GM10266 (cell line): ENCODE measurements at regions not wholly inside any gene's neighbourhood (a gene's known extent, or its start where the extent isn't known, plus 50 kb on each side); places are given as distances from the start of the nearest gene placed in this dataset.
"Not testable (repeated sequence)": the region's sequence is repeated elsewhere in the genome, so short reads cannot be mapped to it uniquely, and the experiment has no call there.

Experiments used
- DNase-seq: peaks from one replicate; pipeline ENCODE4 v3.0.0; 2012; ENCODE audit errors: extremely low spot score
- TF ChIP-seq, protein P1 (sequence below): IDR thresholded peaks from 2 replicates; pipeline ENCODE4 v1.5.1; 2012; ENCODE audit warnings: mild to moderate bottlenecking, low read depth; ENCODE audit not compliant: control insufficient read depth, insufficient read depth; ENCODE audit errors: missing control alignments

DNA sequence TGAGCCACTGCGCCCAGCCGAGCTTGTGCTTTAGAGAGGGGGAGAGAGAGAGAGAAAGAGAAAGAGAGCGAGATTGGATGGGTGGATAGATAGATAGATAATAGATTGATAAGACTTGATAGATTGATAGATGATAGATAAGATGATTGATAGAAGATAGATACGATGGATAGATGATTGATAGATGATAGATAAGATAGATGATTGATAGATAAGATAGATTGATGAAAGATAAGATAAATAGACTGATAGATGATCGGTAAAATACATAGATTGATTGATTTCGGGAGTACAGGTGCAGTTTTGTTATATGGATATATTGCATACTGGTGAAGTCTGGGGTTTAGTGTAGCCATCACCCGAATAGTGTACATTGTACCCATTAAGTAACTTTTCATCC lies 65.9 kb downstream of the SPRING1 start:
- DNase-seq, result no peak
- TF ChIP-seq, protein P1, sequence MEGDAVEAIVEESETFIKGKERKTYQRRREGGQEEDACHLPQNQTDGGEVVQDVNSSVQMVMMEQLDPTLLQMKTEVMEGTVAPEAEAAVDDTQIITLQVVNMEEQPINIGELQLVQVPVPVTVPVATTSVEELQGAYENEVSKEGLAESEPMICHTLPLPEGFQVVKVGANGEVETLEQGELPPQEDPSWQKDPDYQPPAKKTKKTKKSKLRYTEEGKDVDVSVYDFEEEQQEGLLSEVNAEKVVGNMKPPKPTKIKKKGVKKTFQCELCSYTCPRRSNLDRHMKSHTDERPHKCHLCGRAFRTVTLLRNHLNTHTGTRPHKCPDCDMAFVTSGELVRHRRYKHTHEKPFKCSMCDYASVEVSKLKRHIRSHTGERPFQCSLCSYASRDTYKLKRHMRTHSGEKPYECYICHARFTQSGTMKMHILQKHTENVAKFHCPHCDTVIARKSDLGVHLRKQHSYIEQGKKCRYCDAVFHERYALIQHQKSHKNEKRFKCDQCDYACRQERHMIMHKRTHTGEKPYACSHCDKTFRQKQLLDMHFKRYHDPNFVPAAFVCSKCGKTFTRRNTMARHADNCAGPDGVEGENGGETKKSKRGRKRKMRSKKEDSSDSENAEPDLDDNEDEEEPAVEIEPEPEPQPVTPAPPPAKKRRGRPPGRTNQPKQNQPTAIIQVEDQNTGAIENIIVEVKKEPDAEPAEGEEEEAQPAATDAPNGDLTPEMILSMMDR, result no peak

DNA sequence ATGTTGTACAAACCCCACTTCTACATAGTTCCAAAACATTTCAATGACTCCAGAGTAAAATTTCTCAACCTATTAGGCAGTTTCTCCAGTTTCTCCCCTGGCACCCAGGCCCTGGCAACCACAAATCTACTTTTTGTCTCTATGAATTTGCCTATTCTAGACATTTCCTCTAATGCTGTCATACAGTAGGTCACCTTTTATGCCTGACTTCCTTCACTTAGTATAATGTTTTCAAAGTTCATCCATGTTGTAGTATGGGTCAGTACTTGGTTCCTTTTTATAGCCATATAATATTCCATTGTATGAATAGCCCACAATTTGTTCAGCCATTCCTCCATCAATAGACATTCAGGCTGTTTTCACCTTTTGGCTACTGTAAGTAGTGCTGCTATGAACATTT lies 67.0 kb downstream of the SPRING1 start:
- DNase-seq, result no peak
- TF ChIP-seq, protein P1, result no peak

DNA sequence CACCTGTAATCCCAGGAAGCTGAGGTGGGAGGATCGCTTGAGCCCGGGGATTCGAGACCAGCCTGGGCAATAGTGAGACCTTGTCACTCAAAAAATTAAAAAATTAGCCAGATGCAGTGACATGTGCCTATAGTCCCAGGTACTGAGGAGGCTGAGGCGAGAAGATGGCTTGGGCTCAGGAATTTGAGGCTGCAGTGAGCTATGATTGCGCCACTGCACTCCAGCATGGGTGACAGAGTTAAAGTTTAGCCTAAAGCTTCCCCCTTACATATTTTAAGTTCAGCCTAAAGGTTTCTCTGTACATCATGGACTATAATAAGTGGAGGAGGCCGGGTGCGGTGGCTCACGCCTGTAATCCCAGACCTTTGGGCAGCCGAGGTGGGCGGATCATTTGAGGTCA lies 70.1 kb downstream of the SPRING1 start:
- TF ChIP-seq, protein P1, result no peak
- DNase-seq, result no peak

DNA sequence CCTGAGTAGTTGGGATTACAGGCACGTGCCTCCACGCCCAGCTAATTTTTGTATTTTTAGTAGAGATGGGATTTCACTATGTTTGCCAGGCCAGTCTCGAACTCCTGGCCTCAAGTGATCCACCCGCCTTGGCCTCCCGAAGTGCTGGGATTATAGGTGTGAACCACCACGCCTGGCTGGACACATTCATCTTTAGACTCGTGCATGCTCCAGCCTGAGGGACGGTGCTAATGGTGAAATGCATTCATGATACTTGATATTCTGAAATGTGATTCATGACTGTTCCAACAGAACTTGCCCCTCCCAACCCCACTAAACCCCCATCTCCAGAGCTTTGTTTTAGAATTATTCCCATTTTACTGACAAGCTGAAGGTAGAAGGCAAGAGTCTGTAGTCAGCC lies 71.0 kb downstream of the SPRING1 start:
- not testable (repeated sequence) for DNase-seq

DNA sequence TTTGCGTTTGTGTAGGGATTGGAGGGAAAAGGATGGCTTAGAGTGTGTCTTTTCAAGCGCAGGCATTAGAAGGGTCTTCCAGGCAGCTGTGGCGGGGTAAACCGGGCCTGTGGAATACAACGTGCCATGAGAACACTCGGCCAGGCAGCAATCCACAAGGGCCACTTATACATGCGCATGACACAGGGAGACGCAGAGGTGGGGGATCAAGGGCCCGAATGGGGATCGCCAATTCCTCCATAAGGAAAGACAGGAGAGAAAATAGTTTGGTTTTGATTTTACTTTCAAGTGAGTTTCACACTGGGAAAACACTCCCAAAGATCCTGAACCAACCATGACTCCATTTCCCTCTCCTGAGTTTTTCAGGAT lies 71.6 kb downstream of the SPRING1 start:
- no peak for DNase-seq
- TF ChIP-seq, protein P1, result no peak

DNA sequence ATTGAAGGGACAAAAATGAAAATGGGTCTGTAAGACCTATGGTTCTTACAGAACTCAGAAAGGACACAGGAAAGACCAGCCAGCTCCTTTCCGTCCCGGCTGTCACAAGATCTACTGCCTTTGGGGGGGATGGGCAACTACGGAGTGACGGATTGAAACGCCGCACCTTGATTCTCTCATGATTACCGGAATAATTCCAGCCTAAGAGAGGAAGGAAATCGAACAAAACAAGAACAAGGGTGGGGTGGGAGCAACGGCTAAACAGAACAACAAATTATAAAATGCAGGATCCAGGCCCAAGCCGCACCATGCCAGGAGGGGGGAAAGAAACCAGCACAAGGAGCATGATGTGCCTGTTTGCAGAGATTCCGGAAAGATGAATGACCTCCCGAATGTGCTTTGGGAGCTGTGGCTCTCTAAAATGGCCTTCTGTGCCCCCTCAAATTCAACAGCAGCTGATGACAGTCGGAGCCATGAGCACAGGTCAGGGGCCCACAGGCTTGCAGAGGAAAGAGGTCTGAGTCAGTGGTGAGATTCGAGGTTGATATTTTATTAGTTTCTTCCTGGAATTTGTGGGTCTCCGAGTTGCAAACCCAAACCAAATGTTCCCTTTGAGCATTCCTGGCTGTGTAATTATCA lies 72.1 kb downstream of the SPRING1 start:
- TF ChIP-seq, protein P1, result no peak
- no peak for DNase-seq

DNA sequence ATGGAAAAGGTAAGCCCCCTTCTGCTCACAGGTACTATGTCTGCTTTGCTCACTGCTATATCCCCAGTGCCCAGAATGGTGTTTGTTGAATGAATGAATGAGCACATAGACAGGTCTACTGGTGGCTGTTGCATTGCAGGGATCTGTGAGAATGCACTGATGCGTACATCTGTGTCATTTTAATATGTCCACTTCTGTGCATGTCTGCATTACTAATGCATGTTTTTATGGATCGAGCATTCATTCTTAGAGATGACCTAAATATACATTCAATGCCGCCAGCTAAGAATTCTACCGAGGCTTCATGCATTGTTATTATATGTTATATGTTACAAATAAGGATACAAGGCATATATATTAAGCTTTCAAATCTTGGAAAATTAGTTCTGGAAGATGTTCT lies 73.8 kb downstream of the SPRING1 start:
- TF ChIP-seq, protein P1, result no peak
- DNase-seq, result no peak

DNA sequence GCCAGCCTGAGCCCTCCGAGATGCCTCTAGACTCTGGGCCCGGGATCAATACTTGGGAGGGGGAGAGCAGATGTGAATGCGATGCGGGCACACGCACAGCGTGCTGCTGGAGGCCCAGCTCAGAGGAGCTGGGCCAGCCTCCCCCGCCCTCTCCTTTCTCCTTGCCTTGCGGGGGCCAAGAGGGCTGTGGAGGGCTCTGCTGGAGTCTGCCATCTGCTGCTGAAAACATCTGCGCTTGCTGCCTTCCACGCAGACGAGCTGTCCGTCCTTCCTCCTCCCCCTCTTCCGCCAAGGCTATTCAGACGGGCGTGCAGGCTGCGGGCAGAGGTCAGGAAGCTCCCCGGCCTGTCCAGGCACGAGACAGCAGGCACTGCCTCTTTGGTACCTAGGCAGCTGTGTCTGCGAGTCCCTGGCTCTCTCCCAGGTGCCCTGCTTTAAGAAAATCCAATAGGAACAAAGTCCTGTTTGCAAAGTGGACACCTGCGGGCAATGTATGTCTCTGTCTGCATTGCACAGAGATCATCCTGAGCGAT lies 75.2 kb downstream of the SPRING1 start:
- TF ChIP-seq, protein P1, result no peak
- no peak for DNase-seq
